GM19463 (cell line): ENCODE measurements at regions not wholly inside any gene's neighbourhood (a gene's known extent, or its start where the extent isn't known, plus 50 kb on each side); places are given as distances from the start of the nearest gene placed in this dataset.

Source experiments
- ATAC-seq: cut with Tn5 transposase; IDR thresholded peaks from one replicate; pipeline ENCODE4 v1.9.1; 2021; ENCODE audit warnings: mild to moderate bottlenecking, moderate library complexity; ENCODE audit not compliant: unreplicated experiment

DNA sequence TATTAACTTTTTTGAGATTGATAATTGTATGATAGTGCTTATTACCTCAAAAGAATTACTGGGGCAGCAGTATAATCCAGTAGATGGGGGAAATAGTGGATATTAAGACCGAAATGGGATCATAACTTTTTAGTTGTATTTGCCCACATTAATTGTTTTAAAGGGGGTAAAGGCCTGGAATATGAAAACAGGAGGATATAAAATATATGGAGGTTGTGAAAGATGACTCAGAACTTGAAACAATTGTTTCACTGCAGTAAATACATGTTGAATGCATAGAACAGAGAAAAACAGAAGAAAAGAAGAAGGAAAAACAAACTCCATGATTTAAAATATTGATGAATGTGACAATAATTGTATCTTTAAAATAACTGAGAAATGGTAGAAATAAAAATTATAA is 94.1 kb upstream of the VPREB1 start:
- no peak for ATAC-seq

DNA sequence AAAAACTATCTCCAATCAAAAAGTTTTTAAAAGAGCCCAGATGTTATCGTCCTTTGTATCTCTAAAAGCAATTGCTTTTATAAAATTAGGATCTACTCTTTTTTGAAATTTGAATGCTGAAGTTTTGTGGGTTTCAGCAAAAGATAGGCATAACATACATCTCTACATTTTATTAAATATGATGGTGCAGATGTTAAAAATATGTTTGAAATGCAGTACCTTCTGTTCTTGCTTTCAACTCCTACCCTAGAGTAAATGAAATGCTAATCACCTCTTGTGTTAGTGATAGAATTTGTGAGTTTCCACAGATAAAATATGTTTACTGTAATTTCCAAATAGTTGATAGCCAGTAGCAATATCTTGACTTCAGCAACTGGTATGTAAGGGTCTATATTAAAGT is 95.7 kb upstream of the VPREB1 start:
- no peak for ATAC-seq

DNA sequence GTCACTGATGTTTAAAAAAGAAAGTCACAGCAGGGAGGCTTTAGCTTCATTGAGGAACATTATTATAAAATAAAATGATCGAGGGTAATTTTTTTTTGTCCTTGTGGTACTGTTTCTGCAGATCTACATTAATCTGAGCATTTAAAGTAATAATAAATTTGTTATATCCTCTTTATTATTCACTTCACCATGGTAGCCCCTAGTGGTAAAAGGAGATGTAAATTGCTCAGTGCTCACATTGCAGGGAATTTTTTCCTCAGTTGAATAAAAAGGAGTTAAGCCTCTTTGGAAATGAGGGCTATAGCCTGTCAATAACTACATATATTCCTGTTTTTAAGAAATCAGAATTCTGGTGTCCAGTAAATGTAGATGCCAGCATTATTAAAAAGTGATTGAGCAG is 99.7 kb upstream of the VPREB1 start:
- no peak for ATAC-seq

DNA sequence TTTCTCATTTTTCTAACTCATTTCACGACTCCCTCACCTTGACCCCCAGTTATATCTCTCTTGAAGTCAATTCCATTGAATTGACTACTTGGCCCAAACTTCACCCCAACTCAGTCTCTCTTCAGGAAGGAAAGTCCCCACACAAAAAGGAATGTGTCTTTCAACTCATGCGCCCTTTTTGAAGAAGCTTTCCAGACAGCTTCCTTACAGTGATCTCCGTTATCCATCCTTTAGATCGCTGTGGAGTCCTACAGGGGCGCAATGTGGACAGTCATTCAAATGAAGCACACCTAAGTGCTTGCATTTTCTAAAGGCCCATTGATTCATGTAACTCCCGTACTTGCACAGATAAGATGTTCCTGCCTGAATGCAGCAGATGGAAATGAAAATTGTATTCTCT is 101.1 kb upstream of the VPREB1 start:
- ATAC-seq: no peak

DNA sequence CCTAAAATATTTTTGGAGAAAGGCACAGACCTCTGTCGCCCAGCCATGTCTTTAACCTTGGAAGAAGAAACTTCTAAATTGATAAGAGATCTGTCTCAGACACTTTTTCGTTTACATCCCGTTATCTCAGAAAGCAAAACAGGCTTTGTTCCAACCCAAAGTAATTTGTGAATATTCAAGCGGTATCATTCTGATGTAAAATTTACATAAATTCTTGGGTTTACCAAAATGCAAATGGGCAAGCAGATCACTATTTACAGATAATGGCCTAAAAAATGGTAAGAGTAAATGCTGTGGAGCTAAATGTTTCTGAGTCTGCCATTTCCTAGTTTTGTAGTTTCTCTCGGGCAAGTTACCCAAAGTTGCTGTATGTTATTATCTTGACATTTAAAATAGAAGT is 101.9 kb upstream of the VPREB1 start:
- ATAC-seq: no peak

DNA sequence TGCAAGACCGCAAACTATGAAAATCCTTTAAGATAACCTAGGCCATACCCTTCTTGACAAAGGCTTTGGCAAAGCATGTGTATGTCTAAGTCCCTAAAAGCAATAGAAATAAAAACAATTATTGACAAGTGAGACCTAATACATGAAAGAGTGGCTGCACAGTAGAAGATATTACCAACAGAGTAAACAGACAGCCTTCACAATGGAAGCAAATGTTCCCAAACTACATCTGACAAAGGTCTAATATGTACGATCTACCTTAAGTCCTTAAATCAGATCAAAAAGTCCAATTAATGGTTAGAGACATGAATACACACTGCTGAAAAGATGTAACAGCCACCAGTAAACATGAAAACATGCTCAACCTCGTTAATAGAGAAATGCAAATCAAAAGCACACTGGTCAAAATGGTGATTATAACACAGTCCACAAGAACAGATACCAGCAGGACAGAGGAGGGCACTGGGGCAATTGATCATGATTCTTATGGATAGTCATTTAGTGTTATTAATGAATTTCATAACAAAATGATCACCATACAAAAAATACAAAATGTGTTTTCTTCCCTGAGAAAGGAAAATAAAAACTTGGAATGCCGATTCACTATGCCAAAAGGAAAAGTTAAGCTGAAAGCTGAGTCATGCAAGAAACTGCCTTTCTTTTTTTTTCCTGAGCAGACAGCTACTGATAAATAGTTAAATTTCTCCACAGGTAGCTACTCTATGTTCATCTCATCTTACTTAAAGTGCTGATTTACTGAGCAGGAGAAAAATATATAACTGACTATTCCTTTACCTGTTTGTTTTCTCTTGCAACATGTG is 102.6 kb upstream of the VPREB1 start:
- ATAC-seq: no peak

DNA sequence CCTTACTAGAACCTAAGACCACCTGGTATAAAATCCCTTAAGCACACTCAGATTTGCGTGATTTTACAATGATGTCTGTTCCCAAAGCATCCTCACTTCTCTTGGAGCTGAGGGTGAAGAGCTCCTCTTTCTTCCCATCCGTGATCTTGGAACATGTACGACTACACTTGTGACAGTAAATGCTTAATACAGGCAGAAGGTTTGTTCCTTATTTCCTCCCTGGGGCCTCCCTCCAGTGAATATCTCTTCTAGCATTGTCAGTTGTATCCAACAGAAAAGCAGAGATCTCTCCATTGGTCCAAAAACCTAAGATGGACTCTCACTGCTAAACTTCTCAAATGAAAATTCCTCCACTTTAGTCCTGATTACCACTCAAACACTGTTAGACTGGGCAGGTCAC is 103.6 kb upstream of the VPREB1 start:
- ATAC-seq: no peak

DNA sequence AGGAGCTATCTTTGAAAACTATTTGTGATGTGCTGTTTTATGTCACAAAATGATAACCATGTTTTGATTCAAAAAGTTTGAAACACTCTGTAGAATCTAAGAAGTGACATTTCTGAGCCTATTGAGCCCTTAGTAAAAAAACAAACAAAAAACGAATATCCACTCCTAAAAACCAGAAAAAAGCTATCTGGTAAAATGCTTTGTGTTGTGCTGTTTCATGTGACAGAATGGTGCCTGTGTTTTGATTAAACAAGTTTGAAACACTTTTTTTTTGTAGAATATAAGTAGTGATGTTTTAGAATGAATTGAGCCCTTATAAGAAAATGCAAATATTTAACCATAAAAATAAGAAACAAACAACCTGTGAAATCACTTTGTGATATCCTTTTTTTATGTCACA is 105.2 kb upstream of the VPREB1 start:
- no peak for ATAC-seq

DNA sequence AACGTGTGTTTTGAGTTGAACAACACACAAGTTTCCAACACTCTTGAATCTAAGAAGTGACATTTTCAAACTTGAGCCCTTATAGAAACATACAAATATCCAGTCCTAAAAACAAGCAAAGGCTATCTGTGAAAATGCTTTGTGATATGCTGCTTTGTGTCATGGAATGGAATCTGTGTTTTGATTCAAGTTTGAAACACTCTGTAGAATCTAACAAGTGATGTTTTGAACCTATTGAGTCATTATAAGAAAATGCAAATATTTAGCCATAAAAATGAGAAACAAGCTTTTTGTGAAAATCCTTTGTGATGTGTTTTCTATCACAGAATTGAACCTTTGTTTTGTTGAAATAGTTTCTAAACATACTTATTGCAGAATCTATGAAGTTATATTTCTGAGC is 105.7 kb upstream of the VPREB1 start:
- ATAC-seq: no peak

DNA sequence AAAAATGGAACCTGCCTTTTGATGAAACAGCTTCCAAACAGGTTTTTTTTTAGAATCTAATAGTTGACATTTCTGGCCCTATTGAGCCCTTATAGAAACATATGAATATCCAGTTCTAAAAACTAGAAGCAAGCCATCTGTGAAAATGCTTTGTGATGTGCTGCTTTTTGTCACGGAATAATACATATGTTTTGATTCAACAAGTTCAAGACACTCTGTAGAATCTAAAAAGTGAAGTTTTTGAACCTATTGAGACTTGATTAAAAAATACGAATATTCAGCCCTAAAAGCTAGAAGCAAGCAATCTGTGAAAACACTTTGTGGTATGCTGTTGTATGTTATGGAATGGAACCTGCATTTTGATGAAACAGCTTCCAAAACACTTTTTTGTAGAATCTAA is 106.7 kb upstream of the VPREB1 start:
- ATAC-seq: no peak

DNA sequence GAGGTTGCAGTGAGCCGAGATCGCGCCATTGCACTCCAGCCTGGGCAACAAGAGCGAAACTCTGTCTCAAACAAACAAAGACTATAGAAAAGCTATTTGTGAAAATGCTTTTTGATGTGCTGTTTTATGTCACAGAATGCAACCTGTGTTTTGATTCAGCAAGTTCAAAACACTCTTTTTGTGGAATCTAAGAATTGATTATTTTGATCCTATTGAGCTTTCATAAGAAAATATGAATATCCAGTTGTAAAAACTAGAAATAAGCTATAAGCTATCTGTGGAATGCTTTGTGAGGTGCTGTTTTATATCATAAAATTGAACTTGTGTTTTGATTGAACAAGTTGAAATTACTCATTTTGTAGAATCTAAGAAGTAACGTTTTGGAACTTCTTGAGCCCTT is 110.7 kb upstream of the VPREB1 start:
- ATAC-seq: no peak

DNA sequence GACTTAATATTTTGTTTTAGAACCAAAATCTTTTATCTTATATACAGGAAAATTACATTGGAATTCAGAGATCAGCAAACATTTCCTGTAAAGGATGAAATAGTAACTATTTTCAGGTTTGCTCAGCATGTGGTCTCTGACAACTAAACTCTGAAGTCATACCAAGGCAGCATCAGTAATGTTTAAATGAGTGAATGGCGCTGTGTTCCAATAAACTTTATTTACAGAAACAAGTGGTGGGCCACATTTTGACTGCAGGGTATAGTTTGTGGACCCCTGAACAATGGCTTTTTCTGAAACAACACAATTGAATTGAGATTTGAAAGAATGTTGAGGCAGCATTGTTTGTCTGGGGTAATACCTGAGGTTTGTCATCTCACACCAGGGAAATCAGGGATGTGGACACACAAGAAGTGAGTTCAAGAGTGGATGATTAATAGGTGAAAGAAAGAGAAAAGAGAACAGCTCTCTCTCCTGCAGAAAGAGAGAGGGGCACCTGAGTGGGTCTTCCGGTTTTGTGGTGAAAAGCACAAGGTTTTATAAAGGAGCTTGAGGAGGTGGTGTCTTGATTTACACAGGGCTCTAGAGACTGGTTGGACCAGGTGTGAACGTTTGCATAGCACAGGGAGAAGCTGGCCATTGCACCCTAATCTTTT is 113.5 kb upstream of the VPREB1 start:
- ATAC-seq: no peak

DNA sequence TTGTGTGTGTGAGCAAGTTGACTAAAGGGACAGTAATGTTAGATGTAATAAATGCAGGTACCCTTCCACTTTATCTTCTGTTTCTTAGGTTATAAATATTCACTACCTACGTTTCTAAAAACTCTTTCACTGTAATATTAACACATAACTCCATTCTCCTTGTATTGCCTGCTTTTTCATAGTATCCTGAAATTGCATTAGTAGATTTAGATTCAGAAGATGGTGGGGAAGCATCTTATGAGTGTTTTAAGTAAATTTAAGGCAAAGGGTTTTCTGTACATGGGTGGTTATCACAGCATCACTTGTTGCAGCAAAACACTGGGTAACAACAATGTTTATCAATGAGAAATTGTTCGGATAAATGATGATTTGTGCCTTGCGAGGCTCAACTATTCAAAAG is 115.2 kb upstream of the VPREB1 start:
- no peak for ATAC-seq

DNA sequence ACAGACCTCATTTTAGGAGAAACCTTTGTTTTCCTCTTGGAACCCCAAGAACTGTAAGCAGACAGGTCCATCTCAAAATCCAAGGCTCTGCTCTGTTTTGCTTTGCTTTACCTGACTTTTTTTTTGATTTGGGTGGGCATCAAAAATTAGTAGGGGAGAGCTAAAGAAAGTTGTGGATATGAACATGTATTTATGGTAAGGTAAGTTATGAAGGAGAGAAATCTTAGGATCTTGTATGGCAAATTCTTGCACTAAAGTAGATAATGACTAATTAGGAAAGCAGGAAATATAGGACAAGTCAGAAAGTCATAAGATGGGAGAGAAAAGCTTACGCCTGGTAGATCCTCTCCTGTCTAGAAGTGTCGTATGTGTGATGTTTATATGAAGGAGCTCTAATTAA is 116.1 kb upstream of the VPREB1 start:
- ATAC-seq: no peak

DNA sequence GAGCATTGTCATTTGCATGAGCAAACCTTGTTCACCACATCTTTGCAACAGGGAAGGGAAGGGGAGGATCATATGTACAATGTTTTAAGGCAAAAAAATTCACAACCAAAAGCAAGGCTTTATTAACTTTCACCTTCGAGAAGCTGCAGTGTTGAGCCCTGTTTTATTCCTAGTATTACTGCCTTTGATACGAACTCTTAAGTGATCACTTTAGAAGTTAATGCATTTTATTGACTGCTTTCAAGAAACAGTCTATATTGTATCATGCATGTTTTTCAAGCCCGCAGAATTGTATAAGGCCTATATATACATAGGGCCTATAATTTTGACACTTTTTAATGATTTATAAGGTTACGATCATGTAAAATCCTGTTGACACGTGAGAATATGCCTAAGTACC is 117.5 kb upstream of the VPREB1 start:
- ATAC-seq: no peak

DNA sequence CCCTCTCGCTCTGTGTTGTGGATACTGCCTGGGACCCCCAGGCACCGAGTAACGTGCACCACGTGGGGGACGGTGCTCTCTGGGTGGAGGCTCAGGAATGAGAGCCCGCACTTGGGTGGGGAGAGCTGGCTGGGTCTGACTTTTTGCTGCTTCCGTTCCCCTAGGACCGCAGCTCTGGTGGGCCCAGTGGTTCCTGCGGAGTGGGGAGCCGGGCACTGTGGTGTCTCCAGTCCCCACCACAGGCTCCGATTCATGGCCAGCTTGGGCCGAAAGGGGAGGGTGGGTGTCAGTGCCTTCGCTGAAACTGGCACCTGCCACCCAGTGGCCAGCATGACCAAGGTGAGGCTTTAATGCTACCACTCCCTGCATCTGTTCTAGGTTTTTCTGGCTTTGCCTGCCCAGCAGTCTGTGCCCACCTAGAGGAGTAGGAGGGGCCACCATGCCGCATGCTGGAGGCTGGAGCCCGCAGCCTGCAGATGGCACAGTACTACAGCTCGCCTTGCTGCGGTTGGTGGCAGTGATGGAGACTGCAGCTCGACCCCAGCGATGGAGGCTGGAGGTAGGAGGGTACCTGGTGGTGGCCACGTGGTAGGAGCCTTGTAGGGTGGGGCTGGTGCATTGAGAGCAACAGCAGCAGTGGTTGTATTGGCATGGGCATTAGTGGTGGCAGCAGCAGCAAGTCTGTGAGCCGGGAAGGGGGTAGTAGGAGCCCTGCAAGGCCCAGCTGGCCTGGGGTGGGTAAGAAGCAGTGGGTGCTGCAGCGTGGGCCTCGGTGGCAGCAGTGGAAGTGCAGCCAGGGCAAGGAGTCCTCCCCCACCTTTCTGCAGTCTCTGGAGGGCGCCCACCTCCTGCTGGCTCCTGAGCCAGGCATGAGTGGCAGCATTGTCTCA is 118.8 kb upstream of the VPREB1 start:
- no peak for ATAC-seq

DNA sequence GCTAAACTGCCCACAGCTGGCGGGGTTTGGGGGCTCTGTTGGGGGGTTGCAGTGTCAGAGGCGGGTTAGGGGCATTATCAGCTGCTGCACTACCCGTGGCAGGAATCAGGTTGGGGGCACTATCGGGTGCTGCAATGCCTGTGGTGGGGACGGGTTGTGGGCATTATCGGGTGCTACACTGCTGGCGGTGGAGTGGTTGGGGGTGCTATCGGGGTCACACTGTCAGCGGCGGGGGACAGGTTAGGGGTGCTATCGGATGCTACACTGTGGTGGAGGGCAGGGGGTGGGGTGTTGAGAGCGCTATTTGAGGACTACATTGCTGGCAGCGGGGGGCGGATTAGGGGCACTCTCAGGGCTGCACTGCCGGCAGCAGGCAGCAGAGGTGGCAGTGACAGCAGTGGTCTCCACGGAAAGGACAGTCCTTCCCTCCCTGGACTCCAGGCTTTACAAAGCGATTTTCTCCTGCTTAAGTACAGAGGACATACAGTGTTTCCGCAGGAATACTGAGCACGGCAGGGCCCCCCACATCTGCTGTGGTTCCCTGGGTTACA is 119.5 kb upstream of the VPREB1 start:
- no peak for ATAC-seq

DNA sequence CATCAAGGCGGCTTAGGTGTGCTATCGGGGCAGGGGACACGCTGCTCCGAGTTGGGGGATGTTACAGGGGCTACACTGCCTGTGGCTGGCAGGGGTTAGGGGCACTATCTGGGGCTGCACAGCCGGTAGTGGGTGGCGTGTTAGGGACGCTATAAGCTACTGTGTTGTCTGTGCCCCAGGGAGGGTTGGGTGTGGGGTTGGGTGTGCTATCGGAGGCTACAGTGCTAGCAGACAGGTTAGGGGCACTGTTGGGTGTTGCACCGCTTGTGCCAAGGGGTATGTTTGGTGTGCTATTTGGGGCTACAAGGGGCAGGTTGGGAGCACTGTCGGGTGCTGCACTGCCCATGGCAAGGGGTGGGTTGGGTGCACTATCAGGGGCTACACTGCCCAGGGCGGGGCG is 120.2 kb upstream of the VPREB1 start:
- ATAC-seq: no peak

DNA sequence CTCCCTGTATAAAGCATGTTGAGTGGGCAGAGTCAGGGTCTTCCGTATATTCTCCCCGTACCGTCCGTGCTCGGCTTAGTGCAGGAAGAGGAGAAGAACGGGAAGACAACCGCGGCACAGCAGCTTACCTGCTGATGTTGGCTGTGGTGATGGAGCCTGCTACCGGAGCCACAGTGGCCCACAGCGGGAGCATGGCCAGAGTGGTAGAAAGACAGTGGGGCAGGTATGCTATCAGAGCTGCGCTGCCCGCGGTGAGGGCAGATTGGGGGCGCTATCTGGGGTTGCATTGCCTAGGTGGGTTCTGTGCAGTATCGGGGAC is 120.7 kb upstream of the VPREB1 start:
- no peak for ATAC-seq

DNA sequence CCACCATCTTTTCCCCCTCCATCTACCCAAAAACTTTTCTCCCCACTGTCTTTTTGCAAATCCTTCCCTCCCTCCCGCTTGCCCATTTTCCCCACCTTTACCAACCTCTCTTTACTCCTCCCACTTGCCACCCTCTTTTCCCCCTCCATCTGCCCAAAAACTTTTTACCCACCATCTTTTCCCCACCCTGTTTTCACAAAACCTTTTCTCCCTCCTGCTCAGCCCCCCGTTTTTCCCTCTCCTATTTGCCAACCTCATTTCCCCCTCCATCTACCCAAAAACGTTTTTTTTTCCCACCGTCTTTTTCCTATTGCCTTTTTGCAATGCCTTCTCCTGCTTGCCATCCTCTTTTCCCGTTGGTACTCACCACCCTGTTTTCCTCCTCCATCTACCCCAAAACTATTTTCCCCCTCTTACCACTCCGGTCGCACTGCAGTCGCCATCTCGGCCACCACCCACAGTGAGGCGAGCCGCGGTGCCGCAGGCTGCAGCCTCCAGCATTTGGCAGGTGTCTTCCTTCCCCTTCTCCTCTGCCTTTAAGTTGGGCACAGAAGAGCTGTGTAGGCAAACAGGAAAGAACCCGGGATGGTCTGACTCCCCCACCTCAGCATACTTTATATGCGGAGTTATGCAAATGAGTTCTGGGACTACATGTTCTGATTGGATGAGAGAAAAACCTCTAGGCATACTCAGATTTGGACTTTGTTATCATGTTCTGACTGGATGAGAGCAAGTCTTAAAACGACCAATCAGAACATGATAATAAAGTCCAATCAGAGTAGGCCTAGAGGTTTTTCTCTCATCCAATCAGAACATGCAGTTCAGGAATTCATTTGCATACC is 121.2 kb upstream of the VPREB1 start:
- no peak for ATAC-seq
